Rectal smooth muscle tissue (tissue), 1 donor: ENCODE measurements at regions not wholly inside any gene's neighbourhood (a gene's known extent, or its start where the extent isn't known, plus 50 kb on each side); places are given as distances from the start of the nearest gene placed in this dataset.

Experiments
- H3K27ac ChIP-seq: one replicate; pipeline ENCODE4 v1.7.0; 2013; ENCODE audit warnings: low read depth, low read length, inconsistent platforms
- H3K27me3 ChIP-seq: one replicate; pipeline ENCODE4 v1.7.0; 2013; ENCODE audit warnings: low read length; ENCODE audit not compliant: control insufficient read depth, insufficient read depth
- H3K36me3 ChIP-seq: one replicate; pipeline ENCODE4 v1.7.0; 2013; ENCODE audit warnings: low read length; ENCODE audit not compliant: control insufficient read depth, insufficient read depth
- H3K4me1 ChIP-seq: one replicate; pipeline ENCODE4 v1.7.0; 2013; ENCODE audit warnings: low read length; ENCODE audit not compliant: control insufficient read depth, insufficient read depth
- H3K4me3 ChIP-seq: one replicate; pipeline ENCODE4 v1.7.0; 2013; ENCODE audit warnings: low read length
- H3K9ac ChIP-seq: one replicate; pipeline ENCODE4 v1.7.0; 2013; ENCODE audit warnings: low read length

DNA sequence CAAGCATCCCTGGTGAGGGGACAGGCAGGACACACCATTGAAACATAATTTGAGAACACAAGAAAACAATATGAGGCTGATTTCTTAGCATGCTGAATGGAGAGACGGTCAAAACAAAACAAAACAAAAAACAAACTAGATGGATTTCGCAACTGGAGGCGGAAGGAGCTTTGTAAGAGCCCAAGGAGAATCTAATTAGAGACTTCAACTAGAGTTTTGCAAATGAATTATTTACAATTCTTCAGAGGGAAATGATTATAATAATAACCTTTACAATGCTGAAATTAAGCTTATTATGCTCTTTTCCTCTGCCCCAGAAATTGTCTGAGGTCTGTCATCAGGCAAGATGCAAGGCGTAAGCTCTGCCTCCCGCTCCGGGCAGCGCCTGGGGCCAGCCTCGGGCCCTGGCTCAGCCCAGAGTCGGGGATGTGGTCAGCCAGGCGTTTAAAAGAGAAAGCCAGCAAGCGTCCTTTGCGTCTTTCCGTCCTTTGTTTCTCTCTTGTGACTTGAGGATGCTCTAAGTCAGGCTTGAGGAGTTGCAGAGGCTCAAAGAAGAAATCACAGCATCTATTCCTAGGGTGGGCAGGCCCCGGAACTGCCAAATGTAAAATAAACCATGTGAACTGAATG, 139.6 kb downstream of the TWIST2 start:
- Histone ChIP-seq H3K4me1 (no peaks in the 10 kb centered on the region), H3K4me3 (no peak overlapping the region), H3K27ac (no peak overlapping the region), H3K9ac (no peak overlapping the region), H3K36me3 (no peaks in the 10 kb centered on the region), H3K27me3 (no peaks in the 10 kb centered on the region)

DNA sequence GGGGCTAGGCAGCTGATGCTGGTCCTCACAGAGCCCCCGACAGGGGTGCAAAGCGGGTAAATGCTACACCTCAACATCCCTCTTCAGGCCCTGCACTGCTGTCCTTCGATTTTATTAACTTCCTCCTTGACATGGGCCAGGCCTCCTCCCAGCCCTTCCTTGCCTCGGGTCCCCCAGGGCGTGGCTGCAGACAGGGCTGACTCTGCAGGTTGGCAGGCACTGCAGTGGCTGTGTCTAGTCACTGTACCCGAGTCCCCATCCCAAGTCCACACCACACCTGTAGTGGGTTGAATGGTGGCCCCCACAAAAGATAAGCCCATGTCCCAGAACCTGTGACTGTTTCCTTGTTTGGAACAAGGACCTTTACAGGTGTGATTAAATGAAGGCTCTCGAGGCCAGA, 140.2 kb downstream of the TWIST2 start:
- H3K4me3 ChIP-seq = no peak overlapping the region
- no peak overlapping the region for H3K27ac ChIP-seq
- no peaks in the 10 kb centered on the region for H3K27me3 ChIP-seq
- H3K36me3 ChIP-seq = no peaks in the 10 kb centered on the region
- no peak overlapping the region for H3K9ac ChIP-seq
- no peaks in the 10 kb centered on the region for H3K4me1 ChIP-seq

DNA sequence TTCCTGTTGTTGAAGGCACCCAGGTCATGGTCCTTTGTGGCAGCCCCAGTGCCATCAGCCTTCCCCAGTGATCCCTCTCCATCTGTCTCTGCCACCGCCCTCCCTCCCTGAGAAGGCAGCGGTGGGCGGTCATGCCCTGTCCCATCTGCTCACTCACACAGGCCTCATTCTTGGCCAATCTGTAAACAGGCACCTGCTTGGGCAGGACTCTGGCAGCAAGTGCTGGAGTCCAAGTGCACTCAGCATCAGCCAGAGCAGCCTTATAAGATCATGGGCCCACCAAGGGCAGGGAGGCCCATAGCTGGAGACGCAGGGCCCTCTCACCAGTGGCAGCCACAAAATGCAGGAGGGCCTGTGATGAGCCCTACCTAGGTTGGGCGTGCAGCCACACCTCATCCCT, 140.9 kb downstream of the TWIST2 start:
- Histone ChIP-seq H3K4me3 (no peak overlapping the region), H3K27ac (no peak overlapping the region), H3K27me3 (no peaks in the 10 kb centered on the region), H3K36me3 (no peaks in the 10 kb centered on the region), H3K4me1 (no peaks in the 10 kb centered on the region), H3K9ac (no peak overlapping the region)

DNA sequence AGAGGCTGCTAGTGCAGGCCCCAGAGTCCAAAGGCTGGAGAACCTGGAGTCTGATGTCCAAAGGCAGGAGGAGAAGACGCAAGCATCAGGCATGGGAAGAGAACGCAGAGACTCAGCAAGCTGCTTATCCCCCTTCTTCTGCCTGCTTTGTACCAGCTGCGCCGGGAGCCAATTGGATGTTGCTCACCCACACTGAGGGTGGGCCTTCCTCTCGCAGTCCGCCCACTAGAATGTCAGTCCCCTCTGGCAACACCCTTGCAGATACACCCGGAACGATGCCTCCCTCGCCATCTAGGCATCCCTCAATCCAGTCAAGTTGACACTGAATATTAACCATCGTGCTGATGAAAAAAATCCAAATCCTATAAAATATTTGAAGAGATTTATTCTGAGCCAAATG, 141.6 kb downstream of the TWIST2 start:
- Histone ChIP-seq H3K4me3 (no peak overlapping the region), H3K36me3 (no peaks in the 10 kb centered on the region), H3K4me1 (no peaks in the 10 kb centered on the region), H3K27me3 (no peaks in the 10 kb centered on the region), H3K9ac (no peak overlapping the region), H3K27ac (no peak overlapping the region)

DNA sequence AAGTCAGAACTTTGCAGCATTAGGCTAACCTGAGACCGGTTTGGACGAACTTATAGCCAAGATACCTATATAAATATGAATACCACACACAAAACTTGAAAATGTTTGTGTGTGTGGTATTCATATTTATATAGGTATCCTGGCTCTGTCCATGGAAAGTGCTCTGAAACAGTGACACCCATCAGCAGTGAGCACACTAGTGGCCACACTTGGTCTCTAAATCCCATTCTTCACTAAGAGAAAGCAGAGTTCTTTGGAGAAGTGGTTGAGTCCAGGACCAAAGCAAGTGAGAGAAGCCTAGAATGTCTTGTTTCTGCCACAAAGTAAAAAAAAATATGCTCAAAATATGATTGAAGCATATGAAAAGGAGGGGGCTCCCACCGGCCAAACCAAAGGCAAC, 146.5 kb downstream of the TWIST2 start:
- H3K36me3 ChIP-seq = no peaks in the 10 kb centered on the region
- H3K4me3 ChIP-seq = no peak overlapping the region
- no peak overlapping the region for H3K9ac ChIP-seq
- no peak overlapping the region for H3K27ac ChIP-seq
- no peaks in the 10 kb centered on the region for H3K4me1 ChIP-seq
- H3K27me3 ChIP-seq = no peaks in the 10 kb centered on the region

DNA sequence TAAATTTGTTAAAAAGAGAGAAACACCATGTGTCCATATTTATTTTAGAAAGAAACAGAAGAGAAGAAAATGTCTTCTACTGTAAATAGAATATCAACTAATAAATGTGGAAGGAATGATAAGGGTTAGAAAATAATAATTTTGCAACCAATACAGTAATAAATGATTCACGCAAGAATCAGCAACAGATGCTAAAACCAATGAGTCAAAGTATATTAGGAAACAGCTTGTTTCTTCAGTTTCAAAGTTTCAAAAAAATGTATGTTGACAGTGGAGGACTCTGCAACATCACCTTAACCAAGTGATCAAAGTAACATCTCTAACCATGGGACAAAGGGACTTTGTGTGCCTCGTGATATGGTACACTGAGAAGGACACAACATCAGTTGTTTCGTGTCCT, 147.0 kb downstream of the TWIST2 start:
- Histone ChIP-seq H3K27ac (no peak overlapping the region), H3K9ac (no peak overlapping the region), H3K4me3 (no peak overlapping the region), H3K4me1 (no peaks in the 10 kb centered on the region), H3K36me3 (no peaks in the 10 kb centered on the region), H3K27me3 (no peaks in the 10 kb centered on the region)

DNA sequence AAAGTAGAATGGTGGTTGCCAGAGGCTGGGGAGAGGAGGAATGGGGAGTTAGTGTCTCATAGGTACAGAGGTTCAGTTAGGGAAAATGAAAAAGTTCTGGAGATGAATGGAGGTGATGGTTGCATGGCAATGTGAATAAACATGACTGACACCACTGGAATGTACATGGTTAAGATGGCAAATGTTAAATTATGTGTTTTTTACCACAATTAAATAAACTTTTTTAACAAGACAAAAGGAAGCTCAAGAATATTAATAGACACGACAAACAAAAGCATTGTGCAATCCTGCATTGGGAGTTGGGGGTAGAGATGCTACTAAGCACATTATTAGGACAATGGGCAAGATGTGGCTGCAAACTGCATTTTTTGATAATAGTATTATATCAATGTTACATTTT, 147.7 kb downstream of the TWIST2 start:
- no peak overlapping the region for H3K4me3 ChIP-seq
- H3K36me3 ChIP-seq = no peaks in the 10 kb centered on the region
- H3K4me1 ChIP-seq = no peaks in the 10 kb centered on the region
- no peak overlapping the region for H3K27ac ChIP-seq
- H3K27me3 ChIP-seq = no peaks in the 10 kb centered on the region
- H3K9ac ChIP-seq = no peak overlapping the region

DNA sequence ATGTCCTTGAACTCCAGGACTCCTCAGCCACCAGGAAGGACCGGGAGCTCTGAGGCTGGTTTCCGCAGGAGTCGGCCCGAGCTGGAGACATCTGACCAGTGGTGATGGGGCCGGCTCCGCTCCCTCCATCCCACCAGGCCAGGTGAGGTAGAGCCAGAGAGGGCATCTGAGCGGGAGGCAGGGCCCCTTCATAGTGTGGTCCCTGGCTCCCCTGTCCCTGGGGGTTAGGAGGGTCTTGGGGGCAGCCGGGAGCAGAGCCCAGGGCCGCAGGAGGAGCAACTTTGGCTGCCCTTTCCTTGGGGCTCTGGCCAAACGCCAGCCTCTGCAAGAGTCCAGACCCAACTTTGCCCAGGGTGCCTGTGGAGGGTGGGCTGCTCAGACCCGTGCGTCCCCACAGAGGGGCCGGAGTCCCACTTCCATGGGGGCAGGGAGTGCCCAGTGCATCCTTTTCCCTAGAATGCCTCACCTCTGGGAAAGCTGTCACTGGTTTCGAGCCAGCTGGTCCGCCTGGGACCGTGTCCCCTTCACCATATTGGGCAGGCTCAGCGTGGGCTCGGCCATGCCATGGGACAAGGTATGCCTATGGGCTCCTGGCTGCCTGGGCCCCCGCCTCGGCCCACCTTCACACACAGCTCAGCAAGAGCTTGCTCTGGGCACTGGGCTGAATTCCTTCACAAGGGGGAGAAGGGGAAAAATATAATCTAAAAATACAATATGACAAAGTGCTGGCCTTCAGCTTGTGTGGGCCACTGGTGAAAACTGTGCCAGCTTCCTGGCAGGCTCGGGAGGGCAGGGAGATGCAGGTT, 148.6 kb downstream of the TWIST2 start:
- Histone ChIP-seq H3K9ac (no peak overlapping the region), H3K27ac (no peak overlapping the region), H3K27me3 (no peaks in the 10 kb centered on the region), H3K36me3 (no peaks in the 10 kb centered on the region), H3K4me1 (no peaks in the 10 kb centered on the region), H3K4me3 (no peak overlapping the region)

DNA sequence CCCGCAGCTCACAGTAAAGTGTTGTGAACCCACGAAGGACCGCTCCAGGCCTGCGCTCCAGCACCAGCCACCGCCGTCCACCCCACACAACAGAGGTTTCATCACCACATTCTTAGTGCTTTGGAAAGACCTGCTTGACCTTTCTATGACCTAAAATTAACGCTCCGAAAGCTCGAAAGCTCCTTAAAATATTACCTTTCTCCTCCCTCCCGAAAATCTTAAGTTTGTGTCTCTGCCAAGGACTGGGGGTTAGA, 149.2 kb downstream of the TWIST2 start:
- Histone ChIP-seq H3K4me3 (no peak overlapping the region), H3K9ac (no peak overlapping the region), H3K27me3 (no peaks in the 10 kb centered on the region), H3K36me3 (no peaks in the 10 kb centered on the region), H3K4me1 (no peaks in the 10 kb centered on the region), H3K27ac (no peak overlapping the region)

DNA sequence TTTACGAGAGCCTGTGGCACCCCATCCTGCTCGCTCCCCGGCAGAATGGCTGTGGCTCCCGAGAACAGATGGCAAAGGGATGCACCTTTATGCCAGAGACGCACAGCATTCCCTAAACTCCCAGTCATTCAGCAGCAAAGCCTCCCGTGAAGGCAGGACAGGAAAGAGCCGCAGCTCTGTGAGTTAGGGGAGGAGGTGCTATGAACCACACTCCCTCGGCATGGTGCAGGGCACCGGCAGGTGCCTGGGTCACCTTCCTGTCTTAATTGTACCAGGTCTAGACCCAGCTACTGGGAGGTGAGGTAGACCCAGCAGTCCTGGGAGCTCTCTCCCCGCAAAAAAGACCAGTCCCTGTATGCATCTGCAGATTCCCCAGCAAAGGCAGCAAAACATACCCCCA, 149.8 kb downstream of the TWIST2 start:
- H3K4me3 ChIP-seq = no peak overlapping the region
- no peak overlapping the region for H3K27ac ChIP-seq
- H3K36me3 ChIP-seq = no peaks in the 10 kb centered on the region
- peaks cover 3% of the 10 kb centered on the region for H3K4me1 ChIP-seq
- H3K27me3 ChIP-seq = no peaks in the 10 kb centered on the region
- H3K9ac ChIP-seq = no peak overlapping the region
